AG04450 (cell line): ENCODE measurements at regions not wholly inside any gene's neighbourhood (a gene's known extent, or its start where the extent isn't known, plus 50 kb on each side); places are given as distances from the start of the nearest gene placed in this dataset.

Experiments
- CTCF ChIA-PET: fragments of 300-600, 350-600 bp; formaldehyde crosslinking; extraction: SDS; loops from one replicate; lab custom pipeline; 2022; ENCODE audit warnings: antibody characterized with exemption, inconsistent platforms; lab: Charles Lee
- POLR2A ChIA-PET: fragments of 350-600 bp; formaldehyde crosslinking; extraction: SDS; loops from one replicate; lab custom pipeline; 2021; ENCODE audit warnings: antibody characterized with exemption, inconsistent platforms; lab: Yijun Ruan, JAX
- DNase-seq: peaks from one replicate; pipeline ENCODE4 v3.0.0-alpha.2; 2011; ENCODE audit warnings: low read depth, low spot score
- H3K27ac ChIP-seq: one replicate; pipeline ENCODE4 v1.5.1; 2012; ENCODE audit warnings: low read depth, low read length, control low read depth
- H3K27me3 ChIP-seq: one replicate; pipeline ENCODE4 v1.6.0; 2012; ENCODE audit warnings: low read length; ENCODE audit not compliant: control insufficient read depth, insufficient read depth
- H3K4me3 ChIP-seq: 2 replicates; pipeline ENCODE4 v1.5.1; 2011; ENCODE audit warnings: mild to moderate bottlenecking, low read depth, low read length, control low read depth
- H3K9me3 ChIP-seq: 2 replicates; pipeline ENCODE4 v1.5.1; 2012; ENCODE audit warnings: low read length; ENCODE audit not compliant: control insufficient read depth, insufficient read depth
- CTCF ChIP-seq: IDR thresholded peaks from 2 replicates; pipeline ENCODE4 v1.5.1; 2011; ENCODE audit warnings: low read depth, low read length, control low read depth, inconsistent platforms

- TF ChIP-seq CTCF = no peak
- DNase-seq = no peak
- ChIA-PET CTCF (no interaction called here), POLR2A (interaction anchor here (0.6 kb wide), 1 partner anchor 1265 kb away, joined by 8 read pairs; no protein-coding TSS in a partner anchor)
- no peaks in the 10 kb centered on the region for H3K27me3 ChIP-seq
- H3K27ac ChIP-seq = no peak overlapping the region
- peaks cover 8% of the 10 kb centered on the region; the same call in 1 of the 2 replicates for H3K9me3 ChIP-seq
- no peak overlapping the region for H3K4me3 ChIP-seq
Measured at GRCh38 chr2:150144546-150145298, 342.7 kb downstream of the RND3 start.

DNA sequence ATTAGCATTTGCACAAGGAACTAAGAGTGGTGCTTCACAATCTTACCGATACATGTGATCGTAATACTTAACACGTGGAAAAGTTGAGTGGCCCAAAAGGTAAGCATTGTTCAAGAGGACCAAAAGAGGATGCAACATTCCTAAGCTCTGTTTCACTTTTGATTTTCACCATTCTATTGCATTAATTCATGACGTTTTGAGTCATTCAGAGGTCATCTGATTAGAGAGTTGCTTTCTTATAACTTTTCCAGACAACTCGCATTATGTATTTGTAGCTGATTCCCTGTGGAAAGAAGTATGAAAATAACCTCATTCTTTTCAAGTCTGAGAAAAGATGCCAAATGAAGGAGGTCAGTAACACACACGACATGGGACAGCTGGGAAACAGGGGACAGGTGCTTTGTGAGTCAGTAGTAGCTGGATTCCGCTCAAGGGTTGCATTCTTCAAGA, 344.4 kb downstream of the RND3 start:
- TF ChIP-seq CTCF = no peak
- Histone ChIP-seq H3K27ac (no peak overlapping the region), H3K4me3 (no peak overlapping the region), H3K9me3 (peaks cover 8% of the 10 kb centered on the region; the same call in 1 of the 2 replicates), H3K27me3 (no peaks in the 10 kb centered on the region)
- ChIA-PET POLR2A (interaction anchor here (0.7 kb wide), 1 partner anchor 122 kb away, joined by 3 read pairs; no protein-coding TSS in a partner anchor), CTCF (no interaction called here)
- DNase-seq = no peak

DNA sequence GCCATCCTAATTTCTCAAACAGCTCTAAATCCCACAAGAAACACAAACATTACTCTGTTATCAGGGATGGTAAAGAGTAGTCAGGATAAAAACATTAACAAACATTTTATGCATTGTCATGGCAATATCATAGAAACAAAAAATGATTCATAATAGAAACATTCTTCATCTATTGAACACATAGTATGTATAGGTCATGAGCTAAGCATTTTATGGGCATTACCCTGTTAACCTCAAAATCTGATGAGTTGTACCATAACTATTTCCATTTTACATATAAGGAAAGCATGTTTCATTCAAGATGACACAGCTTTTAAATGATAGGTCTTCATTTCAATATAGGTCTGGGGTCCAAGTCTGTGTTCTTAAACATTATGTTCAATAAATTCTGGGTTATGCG, 344.9 kb downstream of the RND3 start:
- Histone ChIP-seq H3K9me3 (peaks cover 8% of the 10 kb centered on the region; the same call in 1 of the 2 replicates), H3K27me3 (no peaks in the 10 kb centered on the region), H3K4me3 (no peak overlapping the region), H3K27ac (no peak overlapping the region)
- no peak for DNase-seq
- no peak for TF ChIP-seq CTCF
- CTCF ChIA-PET = no interaction called here
- POLR2A ChIA-PET = interaction anchor here (0.7 to 0.8 kb wide), 2 partner anchors 123 to 342 kb away, joined by 3 read pairs; no protein-coding TSS in a partner anchor

DNA sequence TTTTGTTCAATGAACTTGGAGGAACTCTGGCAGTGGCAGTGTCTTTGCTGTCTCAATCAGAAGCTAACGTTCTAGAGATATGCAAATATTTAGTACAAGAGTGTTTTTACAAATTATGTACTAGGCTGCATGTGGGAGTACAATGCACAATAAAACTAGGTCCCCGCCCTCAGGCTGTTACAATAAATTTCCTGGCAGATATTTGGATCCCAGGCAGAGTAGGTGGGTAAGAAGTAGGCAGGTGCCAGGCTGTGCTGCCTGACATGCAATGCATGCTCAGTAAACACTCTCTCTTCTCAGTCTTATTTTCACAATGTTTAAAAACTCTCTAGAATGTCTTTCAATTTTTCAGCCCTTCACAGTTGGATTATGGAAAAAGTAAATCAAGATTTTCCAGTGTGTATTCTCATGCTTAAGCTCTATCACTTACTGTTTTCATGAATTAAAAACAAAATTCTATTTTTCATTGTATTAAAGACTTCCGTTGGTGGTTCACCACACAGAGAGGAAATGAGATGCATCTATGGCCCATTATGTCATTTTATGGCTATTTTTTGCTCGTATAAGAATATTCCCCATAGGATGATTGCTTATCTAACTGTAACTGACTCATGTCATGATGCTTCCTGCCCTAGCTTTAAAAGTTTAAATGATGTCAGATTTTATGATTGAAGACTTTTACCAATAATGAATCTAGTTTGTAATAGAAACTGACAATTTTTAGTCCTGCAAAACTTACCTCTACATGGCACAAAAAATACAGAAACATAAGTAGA, 346.1 kb downstream of the RND3 start:
- TF ChIP-seq CTCF = no peak
- CTCF ChIA-PET = interaction anchor here (1.5 kb wide), 1 partner anchor 15 kb away, joined by 5 read pairs; no protein-coding TSS in a partner anchor
- POLR2A ChIA-PET = no interaction called here

More for the DNA sequence above, 346.1 kb downstream of the RND3 start:
- Histone ChIP-seq H3K9me3 (peaks cover 2% of the 10 kb centered on the region; the same call in 1 of the 2 replicates), H3K27ac (no peak overlapping the region), H3K4me3 (no peak overlapping the region), H3K27me3 (no peaks in the 10 kb centered on the region)
- no peak for DNase-seq
